Common myeloid progenitor, CD34-positive (primary cell): ENCODE measurements at regions not wholly inside any gene's neighbourhood (a gene's known extent, or its start where the extent isn't known, plus 50 kb on each side); places are given as distances from the start of the nearest gene placed in this dataset.
A peak's percentile ranks its signal among the peaks of the same experiment; 100 is the strongest.

ENCODE experiments used
- CTCF ChIA-PET: fragments of 350-600 bp; sonication (Branson Sonifier 250); formaldehyde crosslinking; loops from one replicate; lab custom pipeline; 2021; ENCODE audit warnings: antibody characterized with exemption; lab: Charles Lee
- POLR2A ChIA-PET: fragments of 350-600 bp; sonication (Branson Sonifier 250); formaldehyde crosslinking; loops from one replicate; lab custom pipeline; 2021; ENCODE audit warnings: antibody characterized with exemption; lab: Charles Lee
- DNase-seq, 3 donors: peaks; one replicate each; pipeline versions ENCODE4 v3.0.0 to v3.0.0-alpha.2; 2013
- H3K27ac ChIP-seq, 2 experiments: 1 replicate in 1 of 2; 2 replicates in 1 of 2; pipeline ENCODE4 v1.7.0; 2013; ENCODE audit warnings: inconsistent platforms in 2 of 2, low read length in 2 of 2, mild to moderate bottlenecking in 2 of 2, low read depth in 1 of 2, moderate library complexity in 1 of 2; ENCODE audit not compliant: severe bottlenecking in 2 of 2, insufficient read depth in 1 of 2, poor library complexity in 1 of 2
- H3K27me3 ChIP-seq, 5 experiments: replicated peaks in 2 of 5; 1 replicate in 3 of 5; 2 replicates in 2 of 5; pipeline versions ENCODE4 v1.6.1 to v1.7.0; 2013; ENCODE audit warnings: low read length in 4 of 5, mild to moderate bottlenecking in 2 of 5, moderate library complexity in 2 of 5, inconsistent platforms in 1 of 5; ENCODE audit not compliant: insufficient read depth in 5 of 5, control insufficient read depth in 4 of 5
- H3K36me3 ChIP-seq, 4 experiments: 1 replicate in 2 of 4; 2 replicates in 2 of 4; pipeline versions ENCODE4 v1.6.1 to v1.7.0; 2013; ENCODE audit warnings: low read length in 3 of 4, control low read depth in 1 of 4, mild to moderate bottlenecking in 1 of 4; ENCODE audit not compliant: control insufficient read depth in 4 of 4, insufficient read depth in 4 of 4
- H3K4me1 ChIP-seq, 4 experiments: 1 replicate in 3 of 4; 2 replicates in 1 of 4; pipeline versions ENCODE4 v1.6.1 to v1.7.1; 2013; ENCODE audit warnings: low read length in 3 of 4, mild to moderate bottlenecking in 3 of 4, control low read depth in 1 of 4, inconsistent platforms in 1 of 4, moderate library complexity in 1 of 4; ENCODE audit not compliant: control insufficient read depth in 4 of 4, insufficient read depth in 4 of 4; ENCODE audit errors: control extremely low read depth in 1 of 4
- H3K4me3 ChIP-seq, 7 experiments: 1 replicate in 4 of 7; 2 replicates in 3 of 7; pipeline versions ENCODE4 v1.5.1 to v1.7.0; 2013; ENCODE audit warnings: mild to moderate bottlenecking in 7 of 7, low read length in 6 of 7, moderate library complexity in 6 of 7, inconsistent platforms in 2 of 7, low read depth in 2 of 7, control low read depth in 1 of 7; ENCODE audit not compliant: insufficient read depth in 4 of 7, control insufficient read depth in 1 of 7; ENCODE audit errors: extremely low read depth in 1 of 7
- H3K9me3 ChIP-seq, 5 experiments: 1 replicate in 4 of 5; 2 replicates in 1 of 5; pipeline versions ENCODE4 v1.6.1 to v1.7.1; 2013; ENCODE audit warnings: low read length in 4 of 5, mild to moderate bottlenecking in 2 of 5, inconsistent platforms in 1 of 5, low read depth in 1 of 5, moderate library complexity in 1 of 5; ENCODE audit not compliant: control insufficient read depth in 4 of 5, insufficient read depth in 2 of 5; ENCODE audit errors: control extremely low read depth in 1 of 5
- WGBS: methylation state at CpG from one replicate; pipeline ENCODE4 v1.1.5; 2013; ENCODE audit not compliant: insufficient coverage; 5-methylcytosine and 5-hydroxymethylcytosine counted together

DNA sequence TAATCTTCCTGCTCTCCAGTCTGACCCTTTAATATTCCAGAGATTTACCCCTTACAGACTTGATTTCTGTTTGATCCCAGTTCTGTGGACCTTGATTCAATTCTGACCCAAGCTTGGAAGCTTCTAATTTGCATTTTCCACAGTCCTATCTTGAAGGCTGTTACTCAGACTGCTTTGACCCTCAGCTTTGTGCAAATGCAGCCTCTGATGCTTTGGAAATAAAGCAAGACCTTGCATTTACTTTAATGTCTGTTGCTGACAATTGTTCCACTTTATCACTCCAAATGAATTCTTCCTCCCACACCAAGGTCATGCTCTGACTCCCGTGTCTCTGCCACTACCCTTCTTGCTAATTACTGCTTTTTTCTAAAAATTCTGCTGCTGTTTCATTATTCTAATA, 886.0 kb downstream of the TUSC7 start:
- no peak for DNase-seq
- WGBS, result no CpG with 5 or more reads among the region's 1 CpG
- CTCF ChIA-PET, result interaction anchor here (1.1 kb wide), 1 partner anchor 71 kb away, joined by 3 read pairs; no protein-coding TSS in a partner anchor
- Histone ChIP-seq H3K9me3 (no peaks in the 10 kb centered on the region), H3K36me3 (no peaks in the 10 kb centered on the region), H3K27me3 (peaks cover 0 to 2% (median 0%) of the 10 kb centered on the region in 5 experiments), H3K4me3 (no peak overlapping the region), H3K4me1 (no peaks in the 10 kb centered on the region), H3K27ac (no peak overlapping the region)
- POLR2A ChIA-PET, result no interaction called here

DNA sequence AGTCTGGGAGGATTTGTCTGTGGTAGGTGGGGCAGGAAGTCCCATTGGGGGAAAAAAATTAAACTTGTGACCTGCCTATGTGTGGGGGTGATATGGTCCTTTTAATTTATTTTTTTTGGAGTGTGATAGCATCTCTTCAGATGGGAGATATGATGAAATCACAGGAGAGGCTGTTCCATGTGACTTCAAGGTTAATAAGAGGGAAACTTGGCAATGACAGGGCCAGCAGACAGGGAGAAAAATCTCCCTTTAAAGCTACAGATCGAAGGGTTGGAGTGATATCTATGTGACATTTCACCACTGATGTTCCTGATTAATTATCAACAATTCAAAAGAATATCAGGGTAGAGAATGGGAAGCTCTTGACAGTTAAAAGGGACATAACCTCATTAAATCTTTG, 886.9 kb downstream of the TUSC7 start:
- DNase-seq, result no peak
- Histone ChIP-seq H3K36me3 (no peaks in the 10 kb centered on the region), H3K4me3 (no peak overlapping the region), H3K27ac (no peak overlapping the region), H3K9me3 (no peaks in the 10 kb centered on the region), H3K27me3 (peaks cover 0 to 6% (median 2%) of the 10 kb centered on the region in 5 experiments), H3K4me1 (no peaks in the 10 kb centered on the region)
- POLR2A ChIA-PET, result no interaction called here
- no CpG with 5 or more reads among the region's 1 CpG for WGBS
- CTCF ChIA-PET, result interaction anchor here (1.1 kb wide), 1 partner anchor 72 kb away, joined by 3 read pairs; no protein-coding TSS in a partner anchor

DNA sequence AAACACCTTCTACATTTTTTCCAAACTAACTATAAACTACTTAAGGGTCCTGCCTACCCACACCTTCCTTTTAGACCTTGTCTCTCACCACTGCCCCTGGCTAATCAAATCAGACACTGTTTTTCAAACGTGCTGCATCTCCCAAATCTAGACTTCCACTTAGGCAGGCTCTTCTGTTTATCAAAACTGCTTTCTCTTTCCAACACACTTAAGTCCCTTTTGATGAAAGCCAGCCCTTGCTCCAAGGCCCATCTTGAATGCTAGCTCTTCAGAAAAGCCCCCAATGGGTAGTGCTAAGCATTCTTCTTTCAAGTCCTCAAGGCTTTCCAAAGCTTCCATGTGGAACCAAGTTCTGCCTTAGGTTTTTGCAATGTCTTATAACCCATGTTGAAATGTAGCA, 888.3 kb downstream of the TUSC7 start:
- no peak for DNase-seq
- Histone ChIP-seq H3K4me3 (no peak overlapping the region), H3K27ac (no peak overlapping the region), H3K4me1 (no peaks in the 10 kb centered on the region), H3K9me3 (no peaks in the 10 kb centered on the region), H3K36me3 (no peaks in the 10 kb centered on the region), H3K27me3 (peaks cover 0 to 7% (median 2%) of the 10 kb centered on the region in 5 experiments)
- ChIA-PET CTCF (no interaction called here), POLR2A (no interaction called here)
- 94% methylated on average over 1 of the region's 1 CpG for WGBS

DNA sequence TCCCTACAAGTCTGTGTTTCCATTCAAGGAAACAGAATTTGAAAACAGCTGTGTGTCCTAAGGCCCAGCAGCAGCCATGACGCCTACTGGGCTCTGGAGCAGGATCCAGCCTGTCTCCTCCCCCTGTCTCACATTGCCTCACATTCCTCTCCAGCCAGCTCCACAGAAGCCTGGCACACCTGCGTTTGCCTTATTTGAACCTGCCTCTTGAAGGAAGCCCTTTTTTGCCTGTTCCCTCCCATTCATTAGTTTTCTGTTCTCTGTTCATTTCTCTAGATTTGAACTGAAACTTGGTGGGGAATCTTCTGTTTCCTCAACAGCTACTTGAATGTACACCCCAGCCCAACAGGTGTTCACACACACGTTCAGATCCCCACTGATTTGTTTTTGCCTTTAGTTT, 890.5 kb downstream of the TUSC7 start:
- H3K27ac ChIP-seq, result no peak overlapping the region
- H3K9me3 ChIP-seq, result no peaks in the 10 kb centered on the region
- H3K4me1 ChIP-seq, result peaks cover 0 to 2% (median 0%) of the 10 kb centered on the region in 4 experiments
- 100% methylated on average over 2 of the region's 3 CpGs for WGBS
- no peak overlapping the region for H3K4me3 ChIP-seq
- ChIA-PET POLR2A (no interaction called here), CTCF (no interaction called here)
- H3K27me3 ChIP-seq, result peaks cover 0 to 7% (median 2%) of the 10 kb centered on the region in 5 experiments
- no peaks in the 10 kb centered on the region for H3K36me3 ChIP-seq
- no peak for DNase-seq

DNA sequence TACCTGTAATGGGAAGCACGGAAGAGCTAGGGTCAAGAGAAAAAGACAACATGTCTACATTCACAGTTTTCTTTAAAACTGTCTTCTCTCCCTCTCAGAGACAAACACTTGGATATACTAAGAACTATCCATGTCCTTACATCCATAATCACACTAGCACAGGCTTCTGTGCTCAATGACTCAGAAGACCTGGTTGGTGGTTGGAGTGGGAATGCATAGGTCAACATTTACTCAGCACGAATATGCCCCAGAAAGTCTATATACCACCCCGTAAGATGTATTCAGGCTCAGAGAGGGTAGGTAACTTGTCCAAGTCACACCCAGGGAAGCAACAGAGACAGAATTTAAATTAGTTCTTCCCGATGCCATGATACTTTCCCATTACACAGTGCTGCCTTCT, 891.1 kb downstream of the TUSC7 start:
- POLR2A ChIA-PET, result no interaction called here
- no peak for DNase-seq
- Histone ChIP-seq H3K36me3 (no peaks in the 10 kb centered on the region), H3K27me3 (peaks cover 0 to 7% (median 2%) of the 10 kb centered on the region in 5 experiments), H3K9me3 (no peaks in the 10 kb centered on the region), H3K4me3 (no peak overlapping the region), H3K4me1 (peaks cover 0 to 2% (median 0%) of the 10 kb centered on the region in 4 experiments), H3K27ac (no peak overlapping the region)
- CTCF ChIA-PET, result no interaction called here
- WGBS, result 100% methylated on average over 3 of the region's 4 CpGs

DNA sequence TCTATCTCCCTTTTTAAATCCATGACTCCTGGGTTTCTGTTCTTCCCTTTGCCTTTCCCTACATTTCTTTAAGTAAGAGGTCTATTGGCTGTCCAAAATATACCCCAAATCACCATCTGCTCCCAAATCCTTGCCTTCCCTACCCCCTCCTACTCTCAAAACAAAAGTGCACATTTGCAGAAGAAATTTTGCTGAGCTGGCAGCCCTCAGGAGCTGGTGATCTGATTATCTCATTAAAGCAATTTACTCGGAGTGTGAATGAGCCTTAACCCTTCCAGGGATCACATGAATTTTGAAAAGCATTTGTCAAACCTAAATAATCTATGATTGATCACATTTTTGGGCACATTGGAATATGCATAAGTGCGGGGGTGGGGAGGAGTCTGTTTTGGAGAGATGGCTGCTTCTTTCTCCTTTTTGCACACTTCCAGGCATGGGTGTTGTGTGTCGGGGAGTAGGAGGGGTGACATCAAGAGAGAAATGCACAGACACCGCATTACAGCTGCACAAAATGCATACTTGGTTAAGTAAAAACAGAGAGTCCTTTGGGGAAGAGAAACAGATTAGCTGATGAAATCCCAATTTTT, 892.6 kb downstream of the TUSC7 start:
- Histone ChIP-seq H3K36me3 (no peaks in the 10 kb centered on the region), H3K4me1 (peaks cover 0 to 2% (median 0%) of the 10 kb centered on the region in 4 experiments), H3K27ac (no peak overlapping the region), H3K4me3 (no peak overlapping the region), H3K9me3 (no peaks in the 10 kb centered on the region), H3K27me3 (peaks cover 0 to 7% (median 2%) of the 10 kb centered on the region in 5 experiments)
- ChIA-PET POLR2A (no interaction called here), CTCF (no interaction called here)
- DNase-seq, result no peak
- WGBS, result 88% methylated on average over 3 of the region's 4 CpGs

DNA sequence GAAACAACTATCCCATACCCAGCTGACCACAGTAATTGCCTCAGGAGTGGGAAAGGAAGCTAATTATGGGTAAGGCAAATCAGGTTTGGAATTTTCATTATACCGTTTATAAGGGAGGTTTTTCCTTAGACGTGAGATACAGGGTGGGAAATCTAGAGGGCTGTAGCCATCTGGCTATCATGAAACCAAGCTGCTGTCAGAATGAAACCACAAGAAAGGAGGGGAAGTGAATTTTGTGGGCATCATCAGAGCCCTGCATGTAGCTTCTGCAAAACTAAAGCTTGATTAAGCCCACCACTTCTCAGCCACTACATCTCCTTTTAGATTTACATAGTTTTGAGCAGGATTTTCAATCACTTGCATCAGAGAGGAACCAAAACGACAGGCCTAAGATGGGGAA, 893.5 kb downstream of the TUSC7 start:
- peak; percentile 27 to 85 (median 82) for DNase-seq
- peaks cover 0 to 7% (median 2%) of the 10 kb centered on the region in 5 experiments for H3K27me3 ChIP-seq
- H3K36me3 ChIP-seq, result no peaks in the 10 kb centered on the region
- H3K4me1 ChIP-seq, result peaks cover 0 to 2% (median 0%) of the 10 kb centered on the region in 4 experiments
- H3K27ac ChIP-seq, result no peak overlapping the region
- ChIA-PET CTCF (no interaction called here), POLR2A (no interaction called here)
- no peaks in the 10 kb centered on the region for H3K9me3 ChIP-seq
- WGBS, result 0% methylated on average over 2 of the region's 3 CpGs
- H3K4me3 ChIP-seq, result no peak overlapping the region
